Neural cell (in vitro differentiated cells): ENCODE measurements at regions not wholly inside any gene's neighbourhood (a gene's known extent, or its start where the extent isn't known, plus 50 kb on each side); places are given as distances from the start of the nearest gene placed in this dataset.

Source experiments
- H2AFZ ChIP-seq: fragments of 200-600, 300-800 bp; sonication (generic), shearing (Covaris generic); 2 replicates; pipeline ENCODE4 v1.6.0; 2014; ENCODE audit warnings: low read depth, mild to moderate bottlenecking, antibody characterized with exemption, low read length, moderate library complexity
- H3F3A ChIP-seq: fragments of 200-600 bp; shearing (Covaris generic); 2 replicates; pipeline ENCODE4 v1.6.1; 2016; ENCODE audit warnings: mild to moderate bottlenecking, moderate library complexity, mixed read lengths, antibody characterized with exemption, low read length; ENCODE audit not compliant: insufficient read depth, poor library complexity, severe bottlenecking
- H3K27ac ChIP-seq: fragments of 200-600, 300-800 bp; sonication (generic), shearing (Covaris generic); 2 replicates; pipeline ENCODE4 v1.5.1; 2014; ENCODE audit warnings: mild to moderate bottlenecking, low read length, moderate library complexity
- H3K27me3 ChIP-seq: fragments of 300-800, 200-600 bp; sonication (generic), shearing (Covaris generic); 2 replicates; pipeline ENCODE4 v1.6.0; 2014; ENCODE audit warnings: mild to moderate bottlenecking, low read depth, low read length, moderate library complexity; ENCODE audit not compliant: insufficient read depth
- H3K36me3 ChIP-seq: fragments of 300-800, 200-600 bp; sonication (generic), shearing (Covaris generic); 2 replicates; pipeline ENCODE4 v1.5.1; 2014; ENCODE audit warnings: mild to moderate bottlenecking, antibody characterized with exemption, low read length, moderate library complexity; ENCODE audit not compliant: insufficient read depth
- H3K4me2 ChIP-seq: fragments of 300-800, 200-600 bp; sonication (generic), shearing (Covaris generic); 2 replicates; pipeline ENCODE4 v1.6.0; 2014; ENCODE audit warnings: mild to moderate bottlenecking, low read length
- H3K4me3 ChIP-seq: fragments of 300-800, 200-600 bp; sonication (generic), shearing (Covaris generic); 2 replicates; pipeline ENCODE4 v1.5.1; 2014; ENCODE audit warnings: mild to moderate bottlenecking, low read length, moderate library complexity
- H3K79me2 ChIP-seq: fragments of 200-600 bp; shearing (Covaris generic); replicated peaks from 2 replicates; pipeline ENCODE4 v1.6.0; 2014; ENCODE audit warnings: mild to moderate bottlenecking, low read length, moderate library complexity; ENCODE audit not compliant: insufficient read depth
- H3K9ac ChIP-seq: fragments of 300-800, 200-600 bp; sonication (generic), shearing (Covaris generic); 2 replicates; pipeline ENCODE4 v1.6.1; 2016; ENCODE audit warnings: mild to moderate bottlenecking, low read length, mixed read lengths
- H3K9me2 ChIP-seq: fragments of 200-600 bp; shearing (Covaris generic); 2 replicates; pipeline ENCODE4 v1.6.1; 2016; ENCODE audit warnings: mild to moderate bottlenecking, low read length, mixed read lengths; ENCODE audit not compliant: insufficient read depth
- H3K9me3 ChIP-seq: fragments of 200-600, 300-800 bp; sonication (generic), shearing (Covaris generic); 2 replicates; pipeline ENCODE4 v1.6.1; 2016; ENCODE audit warnings: mild to moderate bottlenecking, mixed run types, low read length, moderate library complexity, mixed read lengths
- H4K20me1 ChIP-seq: fragments of 200-600 bp; shearing (Covaris generic); 2 replicates; pipeline ENCODE4 v1.6.1; 2016; ENCODE audit warnings: mild to moderate bottlenecking, mixed run types; ENCODE audit not compliant: insufficient read depth
- EP300 ChIP-seq: fragments of 450-650 bp; conservative IDR thresholded peaks from 2 replicates; pipeline ENCODE4 v1.6.1; 2014; ENCODE audit warnings: antibody characterized with exemption, mild to moderate bottlenecking, moderate library complexity; ENCODE audit not compliant: poor library complexity, severe bottlenecking
- EZH2 ChIP-seq: fragments of 200-600, 300-800 bp; shearing (Covaris generic), sonication (generic); IDR thresholded peaks from 2 replicates; pipeline ENCODE4 v1.6.1; 2014; ENCODE audit warnings: antibody characterized with exemption, low read length, borderline replicate concordance, mild to moderate bottlenecking; ENCODE audit not compliant: insufficient read depth, poor library complexity, severe bottlenecking
- MXI1 ChIP-seq: fragments of 450-650 bp; conservative IDR thresholded peaks from 2 replicates; pipeline ENCODE4 v1.6.1; 2014; ENCODE audit warnings: antibody characterized with exemption, mild to moderate bottlenecking; ENCODE audit not compliant: poor library complexity, severe bottlenecking
- POLR2AphosphoS5 ChIP-seq: IDR thresholded peaks from 2 replicates; pipeline ENCODE4 v1.6.1; 2012
- RAD21 ChIP-seq: fragments of 450-650 bp; conservative IDR thresholded peaks from 2 replicates; pipeline ENCODE4 v1.6.1; 2014; ENCODE audit warnings: antibody characterized with exemption, mild to moderate bottlenecking, moderate library complexity
- REST ChIP-seq: IDR thresholded peaks from 2 replicates; pipeline ENCODE4 v1.6.1; 2012; ENCODE audit warnings: borderline replicate concordance
- SMC3 ChIP-seq: fragments of 450-650 bp; conservative IDR thresholded peaks from 2 replicates; pipeline ENCODE4 v1.6.1; 2014; ENCODE audit warnings: antibody characterized with exemption, mild to moderate bottlenecking, moderate library complexity; ENCODE audit not compliant: poor library complexity
- TAF1 ChIP-seq: IDR thresholded peaks from 2 replicates; pipeline ENCODE4 v1.6.1; 2012; ENCODE audit warnings: low read depth
- TF ChIP-seq, protein P1 (sequence below): fragments of 450-650 bp; IDR thresholded peaks from 2 replicates; pipeline ENCODE4 v1.5.1; 2014; ENCODE audit warnings: antibody characterized with exemption, mild to moderate bottlenecking, moderate library complexity; ENCODE audit not compliant: poor library complexity, severe bottlenecking

- TF ChIP-seq EZH2 (no peak), RAD21 (no peak), TAF1 (no peak), EP300 (no peak), MXI1 (no peak), REST (no peak), SMC3 (no peak), POLR2AphosphoS5 (no peak)
- TF ChIP-seq, protein P1, sequence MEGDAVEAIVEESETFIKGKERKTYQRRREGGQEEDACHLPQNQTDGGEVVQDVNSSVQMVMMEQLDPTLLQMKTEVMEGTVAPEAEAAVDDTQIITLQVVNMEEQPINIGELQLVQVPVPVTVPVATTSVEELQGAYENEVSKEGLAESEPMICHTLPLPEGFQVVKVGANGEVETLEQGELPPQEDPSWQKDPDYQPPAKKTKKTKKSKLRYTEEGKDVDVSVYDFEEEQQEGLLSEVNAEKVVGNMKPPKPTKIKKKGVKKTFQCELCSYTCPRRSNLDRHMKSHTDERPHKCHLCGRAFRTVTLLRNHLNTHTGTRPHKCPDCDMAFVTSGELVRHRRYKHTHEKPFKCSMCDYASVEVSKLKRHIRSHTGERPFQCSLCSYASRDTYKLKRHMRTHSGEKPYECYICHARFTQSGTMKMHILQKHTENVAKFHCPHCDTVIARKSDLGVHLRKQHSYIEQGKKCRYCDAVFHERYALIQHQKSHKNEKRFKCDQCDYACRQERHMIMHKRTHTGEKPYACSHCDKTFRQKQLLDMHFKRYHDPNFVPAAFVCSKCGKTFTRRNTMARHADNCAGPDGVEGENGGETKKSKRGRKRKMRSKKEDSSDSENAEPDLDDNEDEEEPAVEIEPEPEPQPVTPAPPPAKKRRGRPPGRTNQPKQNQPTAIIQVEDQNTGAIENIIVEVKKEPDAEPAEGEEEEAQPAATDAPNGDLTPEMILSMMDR = no peak
These were observed 280.2 kb downstream of the SEC14L1 start for GRCh38 chr17:77420804-77421629.

GRCh38 chr17:77421630-77421972 is 280.8 kb downstream of the SEC14L1 start:
- no peaks in the 10 kb centered on the region for H3K9me3 ChIP-seq
- H2AFZ ChIP-seq = no peak overlapping the region
- H3K36me3 ChIP-seq = no peaks in the 10 kb centered on the region
- H3K4me2 ChIP-seq = no peak overlapping the region
- H3K9me2 ChIP-seq = no peaks in the 10 kb centered on the region
- no peak overlapping the region for H3K9ac ChIP-seq
- H3K79me2 ChIP-seq = no peaks in the 10 kb centered on the region
- no peak overlapping the region for H3K4me3 ChIP-seq
- TF ChIP-seq SMC3 = no peak
- no peak for TF ChIP-seq EP300
- TF ChIP-seq, protein P1 = no peak
- TF ChIP-seq RAD21 = no peak
- TF ChIP-seq TAF1 = no peak
- no peak for TF ChIP-seq REST
- TF ChIP-seq MXI1 = no peak
- no peak for TF ChIP-seq EZH2
- no peak for TF ChIP-seq POLR2AphosphoS5
- no peak overlapping the region for H3K27ac ChIP-seq
- no peaks in the 10 kb centered on the region for H3K27me3 ChIP-seq
- no peaks in the 10 kb centered on the region for H4K20me1 ChIP-seq
- H3F3A ChIP-seq = no peaks in the 10 kb centered on the region

More at GRCh38 chr17:77420804-77421629, 280.2 kb downstream of the SEC14L1 start:
- Histone ChIP-seq H3F3A (no peaks in the 10 kb centered on the region), H3K9ac (no peak overlapping the region), H3K9me2 (no peaks in the 10 kb centered on the region), H3K9me3 (no peaks in the 10 kb centered on the region), H4K20me1 (no peaks in the 10 kb centered on the region), H3K27ac (no peak overlapping the region), H3K36me3 (no peaks in the 10 kb centered on the region), H3K4me2 (no peak overlapping the region), H3K4me3 (no peak overlapping the region), H3K27me3 (no peaks in the 10 kb centered on the region), H2AFZ (no peak overlapping the region), H3K79me2 (no peaks in the 10 kb centered on the region)
